K562 (cell line): ENCODE measurements at regions not wholly inside any gene's neighbourhood (a gene's known extent, or its start where the extent isn't known, plus 50 kb on each side); places are given as distances from the start of the nearest gene placed in this dataset.

Experiments
- ATAC-seq: fragments of 200-7000 bp; cut with Tn5 transposase; 3 replicates; pipeline ENCODE4 v1.9.1; 2020; ENCODE audit warnings: moderate library complexity
- BruUV-seq: library from RNA; stranded (reverse); fragments of 400-500 nt; replicated peaks from 2 replicates; lab custom pipeline; 2021; lab: Mats Ljungman, UMichigan
- CTCF ChIA-PET: fragments of 300-600 bp; formaldehyde crosslinking; extraction: SDS; loops from one replicate; lab custom pipeline; 2021; ENCODE audit warnings: low intra/inter-chr PET ratio; lab: Yijun Ruan, JAX
- POLR2A ChIA-PET: fragments of 300-600, 350-650 bp; sonication (Branson Sonifier 250); formaldehyde crosslinking; extraction: SDS; loops from one replicate; lab custom pipeline; 2021; ENCODE audit warnings: antibody characterized with exemption, inconsistent platforms; lab: Yijun Ruan, JAX
- DNase-seq, 4 experiments: peaks; one replicate each; pipeline versions ENCODE4 v3.0.0 to v3.0.0-alpha.2; 2011 to 2018; ENCODE audit warnings: low spot score in 3 of 4, mixed read lengths in 3 of 4; ENCODE audit errors: extremely low read depth in 1 of 4
- FAIRE-seq: peaks from 2 replicates; lab custom pipeline; 2011; peaks lifted over from hg19 to GRCh38; lab: Jason Lieb, UNC
- H2AFZ ChIP-seq: 2 replicates; pipeline ENCODE4 v1.6.0; 2011; ENCODE audit warnings: low read depth, low read length, control low read depth, inconsistent platforms
- H3K27ac ChIP-seq: fragments of 200-600 bp; 3 replicates; pipeline ENCODE4 v1.8.0; 2011; ENCODE audit warnings: low read depth, mild to moderate bottlenecking, control low read depth, inconsistent platforms, low read length, moderate library complexity, mixed read lengths; ENCODE audit errors: extremely low read depth
- H3K27me3 ChIP-seq, 2 experiments: fragments of 300-600 bp in 1 of 2; 2 replicates in 1 of 2; 3 replicates in 1 of 2; pipeline versions ENCODE4 v1.6.0 to v1.8.0; 2011; ENCODE audit warnings: inconsistent platforms in 2 of 2, low read length in 2 of 2, mild to moderate bottlenecking in 1 of 2, mixed read lengths in 1 of 2, moderate library complexity in 1 of 2; ENCODE audit not compliant: control insufficient read depth in 2 of 2, insufficient read depth in 2 of 2
- H3K36me3 ChIP-seq: fragments of 300-600 bp; 3 replicates; pipeline ENCODE4 v1.8.0; 2011; ENCODE audit warnings: mild to moderate bottlenecking, low read length, inconsistent platforms; ENCODE audit not compliant: control insufficient read depth, insufficient read depth
- H3K4me1 ChIP-seq, 2 experiments: fragments of 200-600 bp in 1 of 2; replicated peaks in 1 of 2; 2 replicates in 1 of 2; 3 replicates in 1 of 2; pipeline versions ENCODE4 v1.5.1 to v1.8.0; 2011; ENCODE audit warnings: inconsistent platforms in 2 of 2, low read length in 2 of 2, mild to moderate bottlenecking in 1 of 2, mixed read lengths in 1 of 2, moderate library complexity in 1 of 2; ENCODE audit not compliant: control insufficient read depth in 2 of 2, insufficient read depth in 2 of 2
- H3K4me2 ChIP-seq: 2 replicates; pipeline ENCODE4 v1.6.1; 2011; ENCODE audit warnings: low read length, control low read depth, inconsistent platforms, mixed read lengths; ENCODE audit not compliant: insufficient read depth
- H3K4me3 ChIP-seq: fragments of 200-600 bp; sonication (generic), shearing (Covaris generic); 2 replicates; pipeline ENCODE4 v1.5.1; 2016; ENCODE audit warnings: control low read depth, inconsistent platforms
- H3K79me2 ChIP-seq: fragments of 200-600 bp; 3 replicates; pipeline ENCODE4 v1.8.0; 2011; ENCODE audit warnings: low read length, inconsistent platforms; ENCODE audit not compliant: control insufficient read depth, insufficient read depth
- H3K9ac ChIP-seq, 2 experiments: 2 replicates each; pipeline versions ENCODE4 v1.6.0 to v1.6.1; 2011; ENCODE audit warnings: low read depth in 2 of 2, low read length in 2 of 2, control low read depth in 1 of 2, inconsistent platforms in 1 of 2, mild to moderate bottlenecking in 1 of 2, mixed read lengths in 1 of 2; ENCODE audit not compliant: insufficient read depth in 1 of 2
- H3K9me1 ChIP-seq: one replicate; pipeline ENCODE4 v1.6.0; 2011; ENCODE audit warnings: inconsistent platforms, mild to moderate bottlenecking, low read length, moderate library complexity; ENCODE audit not compliant: control insufficient read depth, insufficient read depth
- H3K9me3 ChIP-seq: replicated peaks from 2 replicates; pipeline ENCODE4 v1.5.1; 2011; ENCODE audit warnings: low read depth, low read length, inconsistent platforms; ENCODE audit not compliant: control insufficient read depth, insufficient read depth
- H4K20me1 ChIP-seq: replicated peaks from 2 replicates; pipeline ENCODE4 v1.6.1; 2011; ENCODE audit warnings: low read length, inconsistent platforms, mixed read lengths; ENCODE audit not compliant: control insufficient read depth, insufficient read depth
- HNRNPL ChIP-seq: fragments of 200-400 bp; formaldehyde crosslinking; IDR thresholded peaks from 2 replicates; pipeline ENCODE4 v1.6.1; 2017; ENCODE audit warnings: low read depth, mild to moderate bottlenecking, low read length
- HSF4 ChIP-seq: fragments of 250-450 bp; sonication (Bioruptor Pico); IDR thresholded peaks from 2 replicates; pipeline ENCODE4 v2.1.2; 2022; ENCODE audit warnings: mild to moderate bottlenecking, moderate library complexity, borderline replicate concordance
- L3MBTL2 ChIP-seq: fragments of 450-650 bp; IDR thresholded peaks from 2 replicates; pipeline ENCODE4 v1.6.1; 2016; ENCODE audit warnings: mild to moderate bottlenecking, moderate library complexity
- ZNF778 ChIP-seq: fragments of 450-650 bp; formaldehyde crosslinking; IDR thresholded peaks from 2 replicates; pipeline ENCODE4 v1.4.0; 2020; ENCODE audit warnings: mild to moderate bottlenecking, moderate library complexity
- WGBS: fragments of 100-300 bp; shearing (Covaris generic); methylation state at CpG from one replicate; pipeline ENCODE4 v1.1.6; 2016; ENCODE audit warnings: low coverage, mixed read lengths; ENCODE audit not compliant: insufficient coverage; ENCODE audit errors: missing lambda C conversion rate; 5-methylcytosine and 5-hydroxymethylcytosine counted together
- in situ Hi-C: fragments of 300-500 bp; cut with MboI; formaldehyde crosslinking; loops from 4 replicates; pipeline ENCODE4 v1.15.0; 2018; ENCODE audit warnings: inconsistent platforms, mixed read lengths
- intact Hi-C: fragments of 100-400 bp; cut with micrococcal nuclease; formaldehyde crosslinking; loops from 2 replicates; pipeline ENCODE4 v1.14.2; 2022
- TF ChIP-seq, protein P1 (sequence below): fragments of 450-650 bp; formaldehyde crosslinking; IDR thresholded peaks from 2 replicates; pipeline ENCODE4 v1.4.0; 2020; ENCODE audit warnings: mild to moderate bottlenecking, mixed read lengths
- TF ChIP-seq, protein P2 (sequence below): fragments of 250-450 bp; sonication (Bioruptor Pico); IDR thresholded peaks from 2 replicates; pipeline ENCODE4 v1.9.0; 2021; ENCODE audit warnings: mild to moderate bottlenecking, inconsistent platforms

DNA sequence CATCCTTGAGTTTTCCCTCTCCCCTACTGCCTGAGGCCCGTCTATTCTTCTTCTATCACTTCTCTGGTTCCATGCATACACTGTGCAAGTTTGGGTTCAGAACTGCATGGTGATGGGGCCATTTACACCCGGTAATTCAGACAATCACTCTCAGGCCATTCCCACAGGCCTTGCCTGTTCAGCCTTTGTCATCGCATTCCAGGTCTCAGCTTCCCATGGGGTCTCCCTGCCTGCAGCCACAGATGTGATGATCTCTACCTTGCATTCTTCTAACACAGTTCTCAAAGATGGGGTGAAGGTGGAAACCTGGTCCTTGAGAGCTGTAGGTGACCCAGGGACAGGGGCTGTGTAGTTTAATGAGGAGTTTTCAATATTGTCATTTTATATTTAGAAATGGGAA is 209.2 kb upstream of the TOPAZ1 start:
- FAIRE-seq (no peak), ATAC-seq (no peak), DNase-seq (no peak)
- intact Hi-C loops: no loop called here
- no peak overlapping the region for H3K4me3 ChIP-seq
- in situ Hi-C loops: no loop called here
- H4K20me1 ChIP-seq: no peaks in the 10 kb centered on the region
- no peak overlapping the region for H3K27ac ChIP-seq
- H3K9ac ChIP-seq: no peak overlapping the region
- H3K4me2 ChIP-seq: no peak overlapping the region
- no peak for TF ChIP-seq HSF4 (CRISPR knock-in tag)
- H3K27me3 ChIP-seq: peaks cover 2 to 56% of the 10 kb centered on the region in 2 experiments; a peak in 4 of 5 replicates
- no TSS peak for BruUV-seq
- no peaks in the 10 kb centered on the region for H3K4me1 ChIP-seq
- ChIA-PET POLR2A (interaction anchor here (0.5 kb wide), 1 partner anchor 785 kb away, joined by 3 read pairs; no protein-coding TSS in a partner anchor), CTCF (no interaction called here)
- no peaks in the 10 kb centered on the region for H3K9me3 ChIP-seq
- no peak overlapping the region for H2AFZ ChIP-seq
- H3K79me2 ChIP-seq: no peaks in the 10 kb centered on the region
- WGBS: 0% methylated on average over 3 of the region's 3 CpGs
- no peaks in the 10 kb centered on the region for H3K9me1 ChIP-seq
- H3K36me3 ChIP-seq: no peaks in the 10 kb centered on the region

DNA sequence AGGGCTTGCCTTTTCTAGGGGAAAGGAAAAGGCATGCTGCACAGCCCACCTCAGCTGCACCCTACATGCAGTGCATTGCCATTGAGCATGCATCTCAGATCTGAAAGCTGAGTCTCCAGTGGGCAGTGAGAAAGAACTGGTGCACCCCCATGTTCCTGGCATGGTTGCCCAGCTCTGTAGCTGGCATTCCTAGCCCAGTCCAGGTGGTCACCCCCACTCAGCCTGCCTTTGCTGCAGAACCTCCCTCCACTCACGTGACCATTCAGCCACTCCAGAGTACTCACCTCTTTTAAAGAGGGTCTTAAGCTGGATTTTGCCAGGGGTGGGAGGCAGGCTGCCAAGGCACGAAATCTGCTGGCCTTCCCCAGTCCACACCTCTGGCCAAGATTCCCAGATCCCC is 208.6 kb upstream of the TOPAZ1 start:
- ChIA-PET CTCF (no interaction called here), POLR2A (interaction anchor here (0.7 kb wide), 1 partner anchor 428 kb away, joined by 3 read pairs; no protein-coding TSS in a partner anchor)
- Histone ChIP-seq H3K4me3 (no peak overlapping the region), H3K27ac (no peak overlapping the region), H4K20me1 (no peaks in the 10 kb centered on the region), H3K9me1 (no peaks in the 10 kb centered on the region), H3K36me3 (no peaks in the 10 kb centered on the region), H3K9me3 (no peaks in the 10 kb centered on the region), H2AFZ (no peak overlapping the region), H3K27me3 (peaks cover 0 to 55% of the 10 kb centered on the region in 2 experiments; a peak in 4 of 5 replicates), H3K9ac (no peak overlapping the region), H3K4me2 (no peak overlapping the region), H3K79me2 (no peaks in the 10 kb centered on the region), H3K4me1 (no peaks in the 10 kb centered on the region)
- 0% methylated on average over 2 of the region's 2 CpGs for WGBS
- FAIRE-seq (no peak), ATAC-seq (no peak), DNase-seq (no peak)
- intact Hi-C loops: no loop called here
- BruUV-seq: no TSS peak
- TF ChIP-seq L3MBTL2: no peak
- TF ChIP-seq, protein P1, sequence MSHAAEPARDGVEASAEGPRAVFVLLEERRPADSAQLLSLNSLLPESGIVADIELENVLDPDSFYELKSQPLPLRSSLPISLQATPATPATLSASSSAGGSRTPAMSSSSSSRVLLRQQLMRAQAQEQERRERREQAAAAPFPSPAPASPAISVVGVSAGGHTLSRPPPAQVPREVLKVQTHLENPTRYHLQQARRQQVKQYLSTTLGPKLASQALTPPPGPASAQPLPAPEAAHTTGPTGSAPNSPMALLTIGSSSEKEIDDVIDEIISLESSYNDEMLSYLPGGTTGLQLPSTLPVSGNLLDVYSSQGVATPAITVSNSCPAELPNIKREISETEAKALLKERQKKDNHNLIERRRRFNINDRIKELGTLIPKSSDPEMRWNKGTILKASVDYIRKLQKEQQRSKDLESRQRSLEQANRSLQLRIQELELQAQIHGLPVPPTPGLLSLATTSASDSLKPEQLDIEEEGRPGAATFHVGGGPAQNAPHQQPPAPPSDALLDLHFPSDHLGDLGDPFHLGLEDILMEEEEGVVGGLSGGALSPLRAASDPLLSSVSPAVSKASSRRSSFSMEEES (CRISPR knock-in tag): peak; percentile 16; the same call in 1 of the 2 replicates
- TF ChIP-seq, protein P2, sequence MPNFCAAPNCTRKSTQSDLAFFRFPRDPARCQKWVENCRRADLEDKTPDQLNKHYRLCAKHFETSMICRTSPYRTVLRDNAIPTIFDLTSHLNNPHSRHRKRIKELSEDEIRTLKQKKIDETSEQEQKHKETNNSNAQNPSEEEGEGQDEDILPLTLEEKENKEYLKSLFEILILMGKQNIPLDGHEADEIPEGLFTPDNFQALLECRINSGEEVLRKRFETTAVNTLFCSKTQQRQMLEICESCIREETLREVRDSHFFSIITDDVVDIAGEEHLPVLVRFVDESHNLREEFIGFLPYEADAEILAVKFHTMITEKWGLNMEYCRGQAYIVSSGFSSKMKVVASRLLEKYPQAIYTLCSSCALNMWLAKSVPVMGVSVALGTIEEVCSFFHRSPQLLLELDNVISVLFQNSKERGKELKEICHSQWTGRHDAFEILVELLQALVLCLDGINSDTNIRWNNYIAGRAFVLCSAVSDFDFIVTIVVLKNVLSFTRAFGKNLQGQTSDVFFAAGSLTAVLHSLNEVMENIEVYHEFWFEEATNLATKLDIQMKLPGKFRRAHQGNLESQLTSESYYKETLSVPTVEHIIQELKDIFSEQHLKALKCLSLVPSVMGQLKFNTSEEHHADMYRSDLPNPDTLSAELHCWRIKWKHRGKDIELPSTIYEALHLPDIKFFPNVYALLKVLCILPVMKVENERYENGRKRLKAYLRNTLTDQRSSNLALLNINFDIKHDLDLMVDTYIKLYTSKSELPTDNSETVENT: no peak
- no peak for TF ChIP-seq ZNF778 (CRISPR knock-in tag)
- no peak for TF ChIP-seq HNRNPL
- in situ Hi-C loops: no loop called here
